T47D (cell line): ENCODE measurements at regions not wholly inside any gene's neighbourhood (a gene's known extent, or its start where the extent isn't known, plus 50 kb on each side); places are given as distances from the start of the nearest gene placed in this dataset.
"Not testable (repeated sequence)": the region's sequence is repeated elsewhere in the genome, so short reads cannot be mapped to it uniquely, and the experiment has no call there.

Experiments
- DNase-seq, 2 experiments: peaks; one replicate each; pipeline versions ENCODE4 v3.0.0 to v3.0.0-alpha.2; 2011 to 2012; ENCODE audit warnings: low read depth in 1 of 2, low spot score in 1 of 2
- JUND ChIP-seq: IDR thresholded peaks from 2 replicates; pipeline ENCODE4 v1.6.1; 2012; ENCODE audit warnings: low read depth
- in situ Hi-C: cut with HindIII; loops from 2 replicates; pipeline ENCODE4 v1.10.0; 2016; ENCODE audit warnings: low sequenced_read_pairs, low pct_unique_long_range_greater_than_20kb

- DNase-seq: no peak
- in situ Hi-C loops: no loop called here
- TF ChIP-seq JUND: no peak
These were observed 312.5 kb downstream of the OXSM start for GRCh38 chr3:26102376-26102775.

DNA sequence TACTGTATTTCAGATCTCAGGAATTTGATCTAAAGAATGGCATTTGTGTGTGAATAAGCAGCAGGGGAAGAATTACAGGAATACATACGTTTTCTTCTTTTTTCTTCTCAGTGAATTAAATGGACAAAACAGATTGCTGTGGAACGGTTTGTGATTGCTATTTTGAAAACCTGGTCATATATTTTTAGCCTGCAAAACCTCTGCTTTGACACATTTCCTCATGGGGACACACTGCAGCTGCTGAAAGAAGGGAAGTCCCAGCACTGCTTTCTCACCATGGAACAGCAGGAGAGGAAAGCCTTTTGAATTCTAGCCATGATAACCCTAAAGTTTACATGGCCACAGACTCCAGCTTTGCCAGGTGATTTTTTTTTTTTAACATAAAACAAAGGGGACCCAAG lies 315.0 kb downstream of the OXSM start:
- in situ Hi-C loops: no loop called here
- TF ChIP-seq JUND: no peak
- no peak for DNase-seq

GRCh38 chr3:26105261-26105660 lies 315.4 kb downstream of the OXSM start:
- in situ Hi-C loops: no loop called here

GRCh38 chr3:26106228-26106627 lies 316.3 kb downstream of the OXSM start:
- TF ChIP-seq JUND: no peak
- in situ Hi-C loops: no loop called here
- no peak for DNase-seq

More at GRCh38 chr3:26105261-26105660, 315.4 kb downstream of the OXSM start:
- no peak for TF ChIP-seq JUND
- DNase-seq: no peak

- no peak for TF ChIP-seq JUND
These were observed 319.1 kb downstream of the OXSM start for GRCh38 chr3:26108846-26109489.

DNA sequence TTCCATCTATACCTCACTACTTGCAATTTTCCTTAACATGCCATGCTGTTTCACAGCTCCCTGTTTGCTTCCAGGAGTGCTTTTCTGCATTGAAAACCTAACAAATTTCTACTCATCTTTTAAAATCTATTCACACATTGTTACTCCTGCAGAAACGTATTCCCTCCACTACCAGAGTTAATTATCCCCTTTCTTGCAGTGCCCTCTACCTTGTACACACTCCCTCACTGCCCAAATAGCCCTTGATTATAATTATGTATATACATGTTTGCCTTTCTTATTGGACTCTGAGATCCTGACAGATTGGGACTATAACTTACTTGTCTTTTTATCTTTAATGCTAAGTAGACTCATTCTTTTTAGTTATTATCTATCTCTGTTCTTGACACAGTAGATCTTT lies 325.0 kb downstream of the OXSM start:
- in situ Hi-C loops: no loop called here
- no peak for DNase-seq
- TF ChIP-seq JUND: no peak

More at GRCh38 chr3:26108846-26109489, 319.1 kb downstream of the OXSM start:
- DNase-seq: no peak
- in situ Hi-C loops: no loop called here

DNA sequence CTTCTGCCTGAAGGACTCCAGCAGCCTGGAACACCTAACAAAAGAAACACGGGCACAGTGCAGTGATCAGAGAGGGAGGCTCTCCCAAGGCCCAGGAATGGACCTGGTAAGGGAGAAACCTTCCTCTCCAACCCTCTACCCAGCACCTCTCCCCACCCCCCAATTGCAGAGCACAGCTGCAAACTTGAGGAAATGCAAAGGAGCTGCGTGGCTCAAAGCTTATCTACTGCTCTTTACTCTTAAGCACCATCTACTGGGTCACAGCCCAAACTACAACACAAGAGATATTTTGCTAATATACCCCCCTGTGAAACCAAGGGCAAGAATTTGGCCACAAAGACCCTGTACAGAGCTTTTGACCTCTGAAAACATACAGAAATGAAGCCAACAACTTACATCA lies 328.3 kb downstream of the OXSM start:
- in situ Hi-C loops: no loop called here
- DNase-seq: peak in 1 of 2 experiments; percentile 19
- TF ChIP-seq JUND: no peak

DNA sequence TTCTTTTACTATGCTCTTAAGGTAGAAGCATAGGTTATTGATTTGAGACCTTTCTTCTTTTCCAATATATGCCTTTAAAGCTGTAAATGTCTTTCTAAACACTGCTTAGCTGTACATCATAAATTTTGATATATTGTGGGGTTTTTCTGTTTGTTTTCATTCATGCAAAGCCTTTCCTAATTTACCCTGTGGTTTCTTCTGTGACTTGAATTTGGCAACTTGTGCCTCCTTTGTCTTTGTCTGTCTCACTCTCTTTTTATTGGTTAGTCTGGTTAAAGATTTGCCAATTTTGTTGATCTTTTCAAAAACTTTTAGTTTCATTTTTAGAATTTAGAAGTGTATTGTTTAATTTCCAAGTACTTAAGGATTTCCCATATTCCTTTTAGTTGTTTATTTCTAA lies 343.1 kb downstream of the OXSM start:
- in situ Hi-C loops: no loop called here
- no peak for TF ChIP-seq JUND
- no peak for DNase-seq

DNA sequence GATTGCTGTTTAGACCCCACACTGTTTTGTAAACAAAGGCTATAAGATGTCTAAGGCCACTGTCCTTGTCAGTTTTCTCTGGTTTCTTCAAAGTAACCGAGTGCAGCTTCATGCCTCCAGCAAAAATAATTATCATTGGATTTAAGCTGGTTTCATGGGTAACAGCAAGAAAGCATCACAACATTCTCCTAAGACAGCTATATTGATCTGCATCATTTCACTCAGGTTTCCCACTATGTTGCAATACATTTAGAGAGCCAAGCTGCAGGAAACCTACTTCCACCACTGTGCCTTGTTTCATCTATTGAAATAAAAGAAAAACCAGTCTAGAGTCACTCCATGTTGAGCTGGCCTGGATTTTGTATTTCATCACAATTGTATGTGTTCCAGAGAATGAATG lies 351.4 kb downstream of the OXSM start:
- no peak for DNase-seq
- TF ChIP-seq JUND: no peak
- in situ Hi-C loops: no loop called here

DNA sequence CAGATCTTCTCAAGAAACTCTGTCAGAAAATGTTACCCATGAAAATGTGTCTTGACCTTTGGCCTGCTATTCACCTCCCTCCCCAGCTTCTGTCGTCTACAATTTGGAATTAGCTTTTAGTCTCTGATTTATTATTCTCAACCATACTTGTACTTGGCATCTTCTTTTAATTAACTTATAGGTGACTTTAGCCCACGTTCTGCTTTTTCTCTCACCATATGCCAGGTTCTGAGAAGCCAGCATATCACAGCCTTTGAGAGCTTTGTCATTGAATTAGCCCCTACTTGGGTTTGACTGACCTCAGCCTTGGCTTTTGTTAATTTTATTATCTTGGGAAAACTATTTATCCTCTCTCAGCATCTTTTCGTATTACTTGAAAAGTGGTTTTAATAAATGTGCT lies 355.9 kb downstream of the OXSM start:
- TF ChIP-seq JUND: no peak
- in situ Hi-C loops: no loop called here
- DNase-seq: no peak

DNA sequence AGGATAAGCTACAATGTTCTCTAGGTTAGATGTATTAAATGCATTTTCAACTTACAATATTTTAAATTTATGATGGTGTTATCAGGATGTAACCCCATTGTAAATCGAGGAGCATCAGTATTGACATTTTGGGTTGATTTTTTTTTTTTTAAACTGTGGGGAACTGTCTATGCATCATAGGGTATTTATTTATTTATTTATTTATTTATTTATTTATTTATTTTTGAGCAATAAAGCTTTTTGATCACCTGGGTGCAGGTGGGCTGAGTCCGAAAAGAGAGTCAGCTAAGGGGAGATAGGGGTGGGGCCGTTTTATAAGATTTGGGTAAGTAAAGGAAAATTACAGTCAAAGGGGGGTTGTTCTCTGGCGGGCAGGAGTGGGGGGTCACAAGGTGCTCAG lies 367.5 kb downstream of the OXSM start:
- DNase-seq, in situ Hi-C loops: not testable (repeated sequence)

DNA sequence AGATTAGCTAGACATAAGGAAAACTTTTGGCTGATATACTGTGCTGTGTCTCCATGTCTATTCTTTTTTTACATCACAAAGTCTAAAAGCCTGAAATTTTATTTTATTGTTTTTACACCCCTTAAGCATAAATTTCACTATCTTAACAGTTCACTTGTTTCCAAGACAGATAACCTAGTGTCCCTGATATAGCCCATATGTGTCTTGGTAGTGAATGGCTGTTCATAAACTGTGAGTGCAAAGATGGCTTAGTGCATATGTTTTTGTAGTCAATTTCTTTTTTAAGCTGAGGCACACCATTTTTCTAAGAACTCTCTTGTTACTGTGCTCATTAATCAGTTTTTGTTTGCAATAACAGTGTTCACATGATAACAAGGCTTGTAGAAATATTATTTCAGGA lies 381.1 kb downstream of the OXSM start:
- DNase-seq: no peak
- no peak for TF ChIP-seq JUND
- in situ Hi-C loops: no loop called here

- TF ChIP-seq JUND: no peak
- in situ Hi-C loops: no loop called here
- no peak for DNase-seq
These were observed 401.7 kb downstream of the OXSM start for GRCh38 chr3:26191556-26191955.

DNA sequence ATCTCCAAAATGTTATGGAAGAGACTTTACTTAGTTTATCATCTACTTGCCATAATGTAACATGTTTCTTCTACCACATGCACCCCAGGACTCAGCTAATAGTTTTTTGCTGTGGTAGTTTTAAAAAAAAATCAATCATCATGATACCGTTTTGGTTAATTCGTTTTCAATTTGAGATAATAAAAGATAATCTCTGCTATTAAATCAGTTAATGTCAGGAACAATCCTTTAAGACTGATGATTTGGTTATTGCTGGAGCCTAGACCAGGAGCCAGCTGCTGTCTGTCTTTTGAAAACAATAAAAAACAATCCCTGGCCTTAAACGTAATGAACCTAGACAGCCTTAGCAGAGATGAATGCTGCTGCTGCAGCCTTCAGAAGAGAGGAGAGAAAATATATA lies 403.7 kb downstream of the OXSM start:
- TF ChIP-seq JUND: no peak
- in situ Hi-C loops: no loop called here
- DNase-seq: no peak
